Stimulated activated CD8-positive, alpha-beta memory T cell treated with anti-CD3 and anti-CD28 coated beads, Interleukin-15, amount 100 ng/mL, for 24 hours (primary cell): ENCODE measurements at regions not wholly inside any gene's neighbourhood (a gene's known extent, or its start where the extent isn't known, plus 50 kb on each side); places are given as distances from the start of the nearest gene placed in this dataset.

Experiments
- DNase-seq: peaks from one replicate; pipeline ENCODE4 v3.0.0-alpha.2; 2020; ENCODE audit warnings: low read depth

GRCh38 chr1:219521325-219521724 is 91.6 kb downstream of the ZC3H11B start:
- DNase-seq: no peak

- no peak for DNase-seq
Measured at GRCh38 chr1:219520241-219520640, 92.7 kb downstream of the ZC3H11B start.

- no peak for DNase-seq
Measured at GRCh38 chr1:219518907-219519248, 94.0 kb downstream of the ZC3H11B start.

GRCh38 chr1:219518168-219518906 is 94.6 kb downstream of the ZC3H11B start:
- DNase-seq: no peak

GRCh38 chr1:219517031-219517430 is 95.9 kb downstream of the ZC3H11B start:
- no peak for DNase-seq

- no peak for DNase-seq
Measured at GRCh38 chr1:219514728-219515127, 98.2 kb downstream of the ZC3H11B start.

GRCh38 chr1:219507437-219507836 is 105.5 kb downstream of the ZC3H11B start:
- DNase-seq: no peak

GRCh38 chr1:219506936-219507335 is 106.0 kb downstream of the ZC3H11B start:
- no peak for DNase-seq

- no peak for DNase-seq
Measured at GRCh38 chr1:219506473-219506899, 106.4 kb downstream of the ZC3H11B start.

- DNase-seq: no peak
Measured at GRCh38 chr1:219505886-219506285, 107.0 kb downstream of the ZC3H11B start.

GRCh38 chr1:219503604-219504003 is 109.3 kb downstream of the ZC3H11B start:
- no peak for DNase-seq

GRCh38 chr1:219500327-219500897 is 112.5 kb downstream of the ZC3H11B start:
- no peak for DNase-seq

GRCh38 chr1:219498666-219499065 is 114.2 kb downstream of the ZC3H11B start:
- no peak for DNase-seq

GRCh38 chr1:219495737-219496408 is 117.0 kb downstream of the ZC3H11B start:
- no peak for DNase-seq

- DNase-seq: no peak
Measured at GRCh38 chr1:219492717-219493116, 120.2 kb downstream of the ZC3H11B start.

GRCh38 chr1:219490566-219490965 is 122.3 kb downstream of the ZC3H11B start:
- DNase-seq: no peak

- DNase-seq: no peak
Measured at GRCh38 chr1:219489636-219490035, 123.3 kb downstream of the ZC3H11B start.

- no peak for DNase-seq
Measured at GRCh38 chr1:219488275-219488674, 124.6 kb downstream of the ZC3H11B start.

GRCh38 chr1:219483530-219483929 is 129.4 kb downstream of the ZC3H11B start:
- DNase-seq: no peak

- DNase-seq: no peak
Measured at GRCh38 chr1:219480011-219480410, 132.9 kb downstream of the ZC3H11B start.

GRCh38 chr1:219478811-219479210 is 134.1 kb downstream of the ZC3H11B start:
- DNase-seq: no peak

GRCh38 chr1:219477861-219478260 is 135.0 kb downstream of the ZC3H11B start:
- DNase-seq: no peak

GRCh38 chr1:219476716-219477115 is 136.2 kb downstream of the ZC3H11B start:
- no peak for DNase-seq
